Uterus (tissue), 3 donors: ENCODE measurements at regions not wholly inside any gene's neighbourhood (a gene's known extent, or its start where the extent isn't known, plus 50 kb on each side); places are given as distances from the start of the nearest gene placed in this dataset.

Experiments
- DNase-seq, 2 donors: peaks; one replicate each; pipeline ENCODE4 v3.0.0-alpha.2; 2019 to 2020
- H3K27ac ChIP-seq, 2 donors: fragments of 200-600 bp; sonication (generic); 1 replicate in 1 of 2; 2 replicates in 1 of 2; pipeline ENCODE4 v1.5.1; 2016 to 2018
- H3K27me3 ChIP-seq, 2 donors: fragments of 200-600 bp; sonication (generic); one replicate each; pipeline ENCODE4 v1.5.1; 2018 to 2019; ENCODE audit warnings: control low read depth in 1 of 2
- H3K36me3 ChIP-seq, 2 donors: fragments of 200-600 bp; sonication (generic); one replicate each; pipeline ENCODE4 v1.5.1; 2019; ENCODE audit warnings: control low read depth in 1 of 2
- H3K4me1 ChIP-seq, 2 donors: fragments of 200-600 bp; sonication (generic); one replicate each; pipeline ENCODE4 v1.5.1; 2018 to 2019; ENCODE audit warnings: control low read depth in 1 of 2
- H3K4me3 ChIP-seq, 2 donors: fragments of 200-600 bp; sonication (generic); 1 replicate in 1 of 2; 2 replicates in 1 of 2; pipeline ENCODE4 v1.5.1; 2018 to 2019; ENCODE audit warnings: mild to moderate bottlenecking in 1 of 2
- H3K9me3 ChIP-seq, 2 donors: fragments of 200-600 bp; sonication (generic); one replicate each; pipeline ENCODE4 v1.5.1; 2019; ENCODE audit warnings: control low read depth in 1 of 2
- CTCF ChIP-seq, 4 experiments: fragments of 200-600 bp in 2 of 4; fragments of 450-650 bp in 2 of 4; sonication (generic) in 2 of 4; IDR thresholded peaks; one replicate each; pipeline ENCODE4 v1.5.1; 2016 to 2019; ENCODE audit warnings: antibody characterized with exemption in 4 of 4, mild to moderate bottlenecking in 2 of 4, moderate library complexity in 1 of 4
- POLR2A ChIP-seq, 2 donors: fragments of 450-650 bp; IDR thresholded peaks; one replicate each; pipeline ENCODE4 v1.6.1; 2016; ENCODE audit warnings: antibody characterized with exemption in 2 of 2, mild to moderate bottlenecking in 1 of 2, moderate library complexity in 1 of 2
- intact Hi-C: fragments of 100-400 bp; cut with DNase I; formaldehyde crosslinking; loops from one replicate; pipeline ENCODE4 v1.15.1; 2023; ENCODE audit warnings: low total_unique reads
- donor health status: DM: yes; HTN: yes; CAD: no.

GRCh38 chr4:128697323-128697722 lies 112.2 kb upstream of the JADE1 start:
- intact Hi-C loops = no loop called here
- Histone ChIP-seq H3K36me3 (no peaks in the 10 kb centered on the region), H3K9me3 (no peaks in the 10 kb centered on the region), H3K4me3 (no peak overlapping the region), H3K27ac (no peak overlapping the region), H3K27me3 (peaks cover 0 to 3% of the 10 kb centered on the region in 2 donors), H3K4me1 (no peaks in the 10 kb centered on the region)
- TF ChIP-seq POLR2A (IDR thresholded peaks at IDR 0.05) (no peak), CTCF (IDR thresholded peaks at IDR 0.05) (no peak)
- no peak for DNase-seq

- DNase-seq = no peak
- TF ChIP-seq POLR2A (IDR thresholded peaks at IDR 0.05) = no peak
- Histone ChIP-seq H3K9me3 (no peaks in the 10 kb centered on the region), H3K27ac (no peak overlapping the region), H3K27me3 (no peaks in the 10 kb centered on the region), H3K36me3 (no peaks in the 10 kb centered on the region), H3K4me3 (no peak overlapping the region), H3K4me1 (no peaks in the 10 kb centered on the region)
- intact Hi-C loops = no loop called here
These were observed 119.5 kb upstream of the JADE1 start for GRCh38 chr4:128690011-128690410.

- Histone ChIP-seq H3K27me3 (no peaks in the 10 kb centered on the region), H3K4me3 (no peak overlapping the region), H3K36me3 (no peaks in the 10 kb centered on the region), H3K9me3 (no peaks in the 10 kb centered on the region), H3K4me1 (no peaks in the 10 kb centered on the region), H3K27ac (no peak overlapping the region)
- no peak for DNase-seq
- TF ChIP-seq CTCF (IDR thresholded peaks at IDR 0.05) = no peak
- TF ChIP-seq POLR2A (IDR thresholded peaks at IDR 0.05) = no peak
- intact Hi-C loops = no loop called here
These were observed 120.6 kb upstream of the JADE1 start for GRCh38 chr4:128688846-128689437.

- no peaks in the 10 kb centered on the region for H3K9me3 ChIP-seq
- H3K4me1 ChIP-seq = no peaks in the 10 kb centered on the region
- no peak overlapping the region for H3K4me3 ChIP-seq
- no peak overlapping the region for H3K27ac ChIP-seq
- no peak for TF ChIP-seq CTCF (IDR thresholded peaks at IDR 0.05)
- no peak for TF ChIP-seq POLR2A (IDR thresholded peaks at IDR 0.05)
- intact Hi-C loops = no loop called here
- no peaks in the 10 kb centered on the region for H3K27me3 ChIP-seq
- no peaks in the 10 kb centered on the region for H3K36me3 ChIP-seq
- no peak for DNase-seq
These were observed 121.3 kb upstream of the JADE1 start for GRCh38 chr4:128688033-128688721.

DNA sequence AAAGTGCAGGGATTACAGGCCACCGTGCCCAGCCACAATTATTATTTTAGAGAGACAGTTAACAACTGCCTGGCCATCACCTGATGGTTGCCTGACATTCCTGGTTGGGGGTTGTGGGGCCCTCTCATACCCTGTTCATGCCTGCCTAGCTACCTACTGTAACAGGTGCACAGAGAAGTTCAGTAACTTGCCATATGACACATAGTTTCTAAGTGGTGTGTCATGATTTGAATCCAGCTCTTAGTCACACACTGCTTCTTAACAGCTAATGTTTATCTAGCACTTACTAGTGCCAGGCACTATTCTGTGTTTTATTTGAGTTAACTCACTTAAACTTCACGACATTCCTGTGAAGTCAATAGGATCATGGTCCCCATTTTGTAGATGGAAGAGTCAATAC lies 122.7 kb upstream of the JADE1 start:
- intact Hi-C loops = no loop called here

More for the DNA sequence above, 122.7 kb upstream of the JADE1 start:
- H3K4me1 ChIP-seq = no peaks in the 10 kb centered on the region
- no peaks in the 10 kb centered on the region for H3K36me3 ChIP-seq
- H3K27me3 ChIP-seq = no peaks in the 10 kb centered on the region
- TF ChIP-seq CTCF (IDR thresholded peaks at IDR 0.05) (no peak), POLR2A (IDR thresholded peaks at IDR 0.05) (no peak)
- no peak for DNase-seq
- H3K27ac ChIP-seq = no peak overlapping the region
- no peak overlapping the region for H3K4me3 ChIP-seq
- H3K9me3 ChIP-seq = no peaks in the 10 kb centered on the region
